ENCODE measurements at regions not wholly inside any gene's neighbourhood (a gene's known extent, or its start where the extent isn't known, plus 50 kb on each side); places are given as distances from the start of the nearest gene placed in this dataset.

DNA sequence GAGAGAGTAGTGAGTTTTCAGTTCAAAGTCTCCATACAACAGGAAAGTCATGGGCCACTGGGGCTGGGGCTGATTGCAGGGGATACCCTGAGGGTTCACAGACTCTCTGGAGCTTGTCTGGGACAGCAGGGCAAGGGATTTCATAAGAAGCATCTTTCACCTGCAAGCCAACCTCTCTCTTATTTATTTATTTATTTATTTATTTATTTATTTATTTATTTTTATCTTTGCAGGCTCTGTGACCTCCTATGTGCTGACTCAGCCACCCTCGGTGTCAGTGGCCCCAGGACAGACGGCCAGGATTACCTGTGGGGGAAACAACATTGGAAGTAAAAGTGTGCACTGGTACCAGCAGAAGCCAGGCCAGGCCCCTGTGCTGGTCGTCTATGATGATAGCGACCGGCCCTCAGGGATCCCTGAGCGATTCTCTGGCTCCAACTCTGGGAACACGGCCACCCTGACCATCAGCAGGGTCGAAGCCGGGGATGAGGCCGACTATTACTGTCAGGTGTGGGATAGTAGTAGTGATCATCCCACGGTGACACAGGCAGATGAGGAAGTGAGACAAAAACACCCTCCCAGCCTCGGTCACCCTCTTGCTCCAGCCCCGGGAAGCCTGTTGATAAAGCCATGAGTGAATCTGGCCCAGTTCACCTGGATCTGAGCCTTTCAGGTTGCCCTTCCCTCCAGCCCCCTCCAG, 68.4 kb downstream of the GGTLC2 start:
- TF ChIP-seq, protein P1, sequence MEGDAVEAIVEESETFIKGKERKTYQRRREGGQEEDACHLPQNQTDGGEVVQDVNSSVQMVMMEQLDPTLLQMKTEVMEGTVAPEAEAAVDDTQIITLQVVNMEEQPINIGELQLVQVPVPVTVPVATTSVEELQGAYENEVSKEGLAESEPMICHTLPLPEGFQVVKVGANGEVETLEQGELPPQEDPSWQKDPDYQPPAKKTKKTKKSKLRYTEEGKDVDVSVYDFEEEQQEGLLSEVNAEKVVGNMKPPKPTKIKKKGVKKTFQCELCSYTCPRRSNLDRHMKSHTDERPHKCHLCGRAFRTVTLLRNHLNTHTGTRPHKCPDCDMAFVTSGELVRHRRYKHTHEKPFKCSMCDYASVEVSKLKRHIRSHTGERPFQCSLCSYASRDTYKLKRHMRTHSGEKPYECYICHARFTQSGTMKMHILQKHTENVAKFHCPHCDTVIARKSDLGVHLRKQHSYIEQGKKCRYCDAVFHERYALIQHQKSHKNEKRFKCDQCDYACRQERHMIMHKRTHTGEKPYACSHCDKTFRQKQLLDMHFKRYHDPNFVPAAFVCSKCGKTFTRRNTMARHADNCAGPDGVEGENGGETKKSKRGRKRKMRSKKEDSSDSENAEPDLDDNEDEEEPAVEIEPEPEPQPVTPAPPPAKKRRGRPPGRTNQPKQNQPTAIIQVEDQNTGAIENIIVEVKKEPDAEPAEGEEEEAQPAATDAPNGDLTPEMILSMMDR (IDR thresholded peaks at IDR 0.05) = no peak
- no peak for DNase-seq (ENCODE audit: low spot score)
- no peak overlapping the region for H3K27ac Mint-ChIP-seq (ENCODE audit: unreplicated experiment)
- peaks cover 57% of the 10 kb centered on the region for H3K27me3 Mint-ChIP-seq (ENCODE audit: low read depth)
- no peaks in the 10 kb centered on the region for H3K9me3 Mint-ChIP-seq (ENCODE audit: low read depth)
- no peak overlapping the region for H3K4me3 Mint-ChIP-seq (ENCODE audit: unreplicated experiment)
- no peaks in the 10 kb centered on the region for H3K36me3 Mint-ChIP-seq (ENCODE audit: low read depth)
- no peaks in the 10 kb centered on the region for H3K4me1 Mint-ChIP-seq (ENCODE audit: low read depth)

DNA sequence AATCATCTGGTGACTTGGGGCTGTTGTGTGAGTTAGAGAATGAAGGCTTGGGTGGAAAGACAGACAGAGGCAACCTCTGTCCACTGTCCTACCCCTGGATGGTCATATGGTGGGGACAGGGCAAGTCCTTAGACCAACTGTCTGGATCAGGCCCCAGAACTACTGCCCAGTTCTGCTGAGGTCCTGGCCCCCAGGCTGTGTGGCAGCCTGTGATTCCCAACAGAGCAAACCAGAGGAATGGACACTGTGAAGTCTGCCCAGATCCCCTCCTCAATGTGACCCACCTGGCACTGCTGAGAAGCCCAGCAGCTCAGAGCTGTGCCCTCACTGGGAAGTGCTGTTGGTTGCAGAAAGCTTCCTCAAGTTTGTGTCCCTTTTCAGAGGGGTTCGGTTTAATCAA, 69.0 kb downstream of the GGTLC2 start:
- Mint-ChIP-seq H3K9me3 (ENCODE audit: low read depth) (no peaks in the 10 kb centered on the region), H3K36me3 (ENCODE audit: low read depth) (no peaks in the 10 kb centered on the region), H3K27me3 (ENCODE audit: low read depth) (peaks cover 54% of the 10 kb centered on the region), H3K4me1 (ENCODE audit: low read depth) (no peaks in the 10 kb centered on the region), H3K27ac (ENCODE audit: unreplicated experiment) (no peak overlapping the region), H3K4me3 (ENCODE audit: unreplicated experiment) (no peak overlapping the region)
- no peak for DNase-seq (ENCODE audit: low spot score)
- TF ChIP-seq, protein P1 (IDR thresholded peaks at IDR 0.05) = no peak

DNA sequence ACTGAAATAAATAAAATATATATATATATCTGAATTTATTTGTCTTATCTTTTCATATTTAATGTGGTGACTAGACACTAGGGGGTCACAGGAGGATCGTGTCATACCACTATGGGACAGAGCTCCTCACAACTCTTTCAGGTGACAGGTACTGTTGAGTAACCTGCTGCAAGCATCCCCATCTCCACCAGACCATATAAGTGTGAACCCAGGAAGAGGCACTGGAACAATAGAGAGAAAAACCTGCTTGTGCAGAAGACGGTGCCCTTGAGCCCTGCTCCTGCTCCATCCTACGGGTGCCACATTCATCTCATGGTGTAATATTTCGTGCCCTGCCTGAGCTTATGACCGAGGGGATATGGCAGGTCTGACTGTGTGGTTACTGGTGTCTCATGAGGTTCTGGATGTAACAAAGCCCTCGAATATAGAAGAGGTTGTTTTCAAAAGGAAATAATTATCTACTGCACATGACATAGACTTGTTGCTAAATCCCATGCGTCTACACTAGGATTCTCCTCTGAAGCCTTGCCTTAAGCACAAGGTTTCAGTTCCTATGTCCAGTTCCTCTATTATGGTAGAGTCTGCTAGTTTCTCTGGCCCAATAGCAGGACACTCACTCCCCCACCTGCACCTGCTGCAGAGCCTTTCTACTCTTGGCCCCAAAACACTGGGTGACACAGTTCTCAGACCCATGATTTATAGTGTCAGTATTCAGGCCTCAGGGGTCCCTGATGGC, 70.4 kb downstream of the GGTLC2 start:
- TF ChIP-seq, protein P1 (IDR thresholded peaks at IDR 0.05) = no peak
- Mint-ChIP-seq H3K4me3 (ENCODE audit: unreplicated experiment) (no peak overlapping the region), H3K27ac (ENCODE audit: unreplicated experiment) (no peak overlapping the region), H3K27me3 (ENCODE audit: low read depth) (peaks cover 45% of the 10 kb centered on the region), H3K9me3 (ENCODE audit: low read depth) (no peaks in the 10 kb centered on the region), H3K4me1 (ENCODE audit: low read depth) (no peaks in the 10 kb centered on the region), H3K36me3 (ENCODE audit: low read depth) (no peaks in the 10 kb centered on the region)
- no peak for DNase-seq (ENCODE audit: low spot score)

DNA sequence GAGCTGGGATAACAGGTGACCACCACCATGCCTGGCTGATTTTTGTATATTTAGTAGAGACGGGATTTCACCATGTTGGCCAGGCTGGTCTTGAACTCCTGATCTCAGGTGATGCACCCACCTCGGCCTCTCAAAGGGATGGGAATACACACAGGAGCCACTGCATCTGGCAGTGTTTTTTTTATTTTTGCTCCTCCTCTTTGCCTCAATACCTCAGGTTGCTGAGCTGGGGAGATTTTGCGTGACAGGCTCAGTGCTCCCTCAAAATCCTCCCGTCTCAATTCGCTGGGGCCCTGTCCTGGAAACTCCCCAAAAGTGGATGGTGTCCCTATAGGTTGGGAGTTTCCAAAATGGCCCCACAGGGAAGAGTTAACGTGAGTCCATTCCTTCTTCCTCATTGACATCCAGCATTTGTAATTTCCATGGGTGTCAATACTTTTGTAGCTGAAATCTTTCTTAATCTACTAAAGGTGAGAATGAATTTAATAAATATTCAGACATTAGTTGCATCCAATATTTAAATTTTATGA, 71.8 kb downstream of the GGTLC2 start:
- DNase-seq (ENCODE audit: low spot score) = no peak
- H3K27me3 Mint-ChIP-seq (ENCODE audit: low read depth) = peaks cover 42% of the 10 kb centered on the region
- no peaks in the 10 kb centered on the region for H3K9me3 Mint-ChIP-seq (ENCODE audit: low read depth)
- H3K36me3 Mint-ChIP-seq (ENCODE audit: low read depth) = no peaks in the 10 kb centered on the region
- TF ChIP-seq, protein P1 (IDR thresholded peaks at IDR 0.05) = no peak
- no peak overlapping the region for H3K27ac Mint-ChIP-seq (ENCODE audit: unreplicated experiment)
- H3K4me3 Mint-ChIP-seq (ENCODE audit: unreplicated experiment) = no peak overlapping the region
- H3K4me1 Mint-ChIP-seq (ENCODE audit: low read depth) = no peaks in the 10 kb centered on the region

DNA sequence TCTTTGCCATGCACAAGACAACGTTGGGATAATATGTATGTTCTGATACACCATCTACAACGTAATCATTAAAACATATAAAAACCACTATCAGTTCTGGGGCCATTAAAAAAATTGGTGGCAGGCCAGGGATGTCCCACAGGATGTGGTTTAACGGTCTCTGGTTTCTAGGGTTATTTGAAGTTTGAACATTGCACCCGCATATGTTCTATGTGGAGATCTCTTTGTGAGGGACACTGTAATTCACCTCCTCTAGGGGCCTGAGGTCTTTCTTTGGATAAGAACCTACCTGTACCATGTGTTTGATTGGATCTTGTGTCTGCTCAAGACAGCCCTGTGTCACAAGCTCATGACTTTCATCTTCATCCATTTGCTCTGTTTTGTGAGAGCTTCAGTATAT, 73.2 kb downstream of the GGTLC2 start:
- Mint-ChIP-seq H3K27ac (ENCODE audit: unreplicated experiment) (no peak overlapping the region), H3K9me3 (ENCODE audit: low read depth) (no peaks in the 10 kb centered on the region), H3K4me1 (ENCODE audit: low read depth) (peaks cover 9% of the 10 kb centered on the region), H3K27me3 (ENCODE audit: low read depth) (peaks cover 48% of the 10 kb centered on the region), H3K36me3 (ENCODE audit: low read depth) (no peaks in the 10 kb centered on the region), H3K4me3 (ENCODE audit: unreplicated experiment) (no peak overlapping the region)
- TF ChIP-seq, protein P1 (IDR thresholded peaks at IDR 0.05) = no peak
- DNase-seq (ENCODE audit: low spot score) = no peak
